ENCODE measurements at regions not wholly inside any gene's neighbourhood (a gene's known extent, or its start where the extent isn't known, plus 50 kb on each side); places are given as distances from the start of the nearest gene placed in this dataset.

DNA sequence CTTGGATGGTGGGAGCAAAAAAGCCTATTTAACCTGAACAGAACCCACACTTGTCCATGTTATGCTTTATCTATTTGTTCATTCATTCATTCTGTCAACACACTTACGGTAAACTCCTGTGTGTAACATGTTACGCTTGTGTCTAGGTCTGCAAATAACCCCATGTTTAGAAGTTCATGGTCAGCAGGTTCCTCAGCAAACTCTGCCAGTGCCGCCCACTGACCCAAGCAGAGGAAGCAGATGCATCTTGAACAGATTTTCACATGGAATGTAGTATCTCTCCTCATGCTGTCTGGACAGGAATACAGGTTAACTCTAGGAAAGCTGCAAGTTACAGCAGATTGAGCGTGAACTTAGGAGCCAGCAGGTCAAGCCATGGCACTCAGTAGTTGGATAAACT, 213.7 kb upstream of the COPS8 start:
- peaks cover 2% of the 10 kb centered on the region for H3K4me1 ChIP-seq (ENCODE audit: insufficient read depth, low read length)
- Mint-ChIP-seq H3K27ac (no peak overlapping the region), H3K27me3 (peaks cover 4% of the 10 kb centered on the region), H3K4me3 (no peak overlapping the region), H3K9me3 (no peaks in the 10 kb centered on the region), H3K36me3 (ENCODE audit: low read depth) (no peaks in the 10 kb centered on the region), H3K4me1 (ENCODE audit: low read depth) (peaks cover 7% of the 10 kb centered on the region)
- POLR2A ChIA-PET: no interaction called here
- TF ChIP-seq CTCF (IDR thresholded peaks at IDR 0.05): no peak
- intact Hi-C loops (cut with DNase I, micrococcal nuclease): no loop called here
- H3K9me3 ChIP-seq (ENCODE audit: control insufficient read depth in 1 of 2, insufficient read depth in 1 of 2, low read length in 2 of 2): no peaks in the 10 kb centered on the region
- CTCF ChIA-PET: no interaction called here
- no peaks in the 10 kb centered on the region for H3K27me3 ChIP-seq (ENCODE audit: control insufficient read depth in 1 of 2, insufficient read depth in 2 of 2, low read length in 2 of 2)
- H3K27ac ChIP-seq (ENCODE audit: low read depth in 1 of 2, low read length in 2 of 2): no peak overlapping the region
- peak in 1 of 14 experiments; percentile 7 for DNase-seq
- H3K4me3 ChIP-seq (ENCODE audit: low read length): no peak overlapping the region
- H3K36me3 ChIP-seq (ENCODE audit: insufficient read depth, low read length): no peaks in the 10 kb centered on the region
- ATAC-seq (ENCODE audit: poor library complexity): no peak

DNA sequence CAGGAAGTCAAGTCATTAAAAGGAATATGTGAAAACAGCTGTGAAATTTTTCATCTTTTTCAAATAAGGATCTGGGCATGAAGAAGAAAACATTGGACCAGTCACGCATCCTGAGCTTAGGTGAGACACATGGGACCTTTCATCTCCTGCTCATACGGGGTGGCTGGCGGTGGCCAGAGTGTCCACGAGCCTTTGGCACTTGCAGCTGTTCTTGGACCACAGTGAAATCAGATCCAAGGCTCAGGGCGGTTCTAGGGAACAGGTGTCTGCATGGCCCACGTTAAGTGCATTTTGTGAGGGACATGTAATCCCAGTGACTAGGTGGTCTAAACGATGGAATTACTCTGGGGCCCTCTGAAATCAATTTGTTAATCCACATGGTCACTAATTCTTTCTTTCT, 212.7 kb upstream of the COPS8 start:
- ATAC-seq (ENCODE audit: poor library complexity): no peak
- Histone ChIP-seq H3K27me3 (ENCODE audit: control insufficient read depth in 1 of 2, insufficient read depth in 2 of 2, low read length in 2 of 2) (no peaks in the 10 kb centered on the region), H3K27ac (ENCODE audit: low read depth in 1 of 2, low read length in 2 of 2) (no peak overlapping the region), H3K4me1 (ENCODE audit: insufficient read depth, low read length) (peaks cover 2% of the 10 kb centered on the region), H3K4me3 (ENCODE audit: low read length) (no peak overlapping the region), H3K9me3 (ENCODE audit: control insufficient read depth in 1 of 2, insufficient read depth in 1 of 2, low read length in 2 of 2) (no peaks in the 10 kb centered on the region), H3K36me3 (ENCODE audit: insufficient read depth, low read length) (no peaks in the 10 kb centered on the region)
- CTCF ChIA-PET: no interaction called here
- no peak overlapping the region for H3K4me3 Mint-ChIP-seq
- H3K36me3 Mint-ChIP-seq (ENCODE audit: low read depth): no peaks in the 10 kb centered on the region
- no peak for DNase-seq
- no peaks in the 10 kb centered on the region for H3K9me3 Mint-ChIP-seq
- H3K27ac Mint-ChIP-seq: no peak overlapping the region
- no peak for TF ChIP-seq CTCF (IDR thresholded peaks at IDR 0.05)
- intact Hi-C loops (cut with DNase I, micrococcal nuclease): no loop called here
- H3K4me1 Mint-ChIP-seq (ENCODE audit: low read depth): peaks cover 7% of the 10 kb centered on the region
- H3K27me3 Mint-ChIP-seq: peaks cover 4% of the 10 kb centered on the region
- POLR2A ChIA-PET: no interaction called here

GRCh38 chr2:236873636-236874035, 212.1 kb upstream of the COPS8 start:
- Mint-ChIP-seq H3K4me3 (no peak overlapping the region), H3K9me3 (no peaks in the 10 kb centered on the region), H3K36me3 (ENCODE audit: low read depth) (no peaks in the 10 kb centered on the region), H3K4me1 (ENCODE audit: low read depth) (peaks cover 7% of the 10 kb centered on the region), H3K27ac (no peak overlapping the region), H3K27me3 (peaks cover 4% of the 10 kb centered on the region)
- Histone ChIP-seq H3K4me3 (ENCODE audit: low read length) (no peak overlapping the region), H3K27me3 (ENCODE audit: control insufficient read depth in 1 of 2, insufficient read depth in 2 of 2, low read length in 2 of 2) (no peaks in the 10 kb centered on the region), H3K9me3 (ENCODE audit: control insufficient read depth in 1 of 2, insufficient read depth in 1 of 2, low read length in 2 of 2) (no peaks in the 10 kb centered on the region), H3K27ac (ENCODE audit: low read depth in 1 of 2, low read length in 2 of 2) (no peak overlapping the region), H3K36me3 (ENCODE audit: insufficient read depth, low read length) (no peaks in the 10 kb centered on the region), H3K4me1 (ENCODE audit: insufficient read depth, low read length) (peaks cover 2% of the 10 kb centered on the region)
- no peak for ATAC-seq (ENCODE audit: poor library complexity)
- intact Hi-C loops (cut with DNase I, micrococcal nuclease): no loop called here
- DNase-seq: no peak
- no peak for TF ChIP-seq CTCF (IDR thresholded peaks at IDR 0.05)
- POLR2A ChIA-PET: no interaction called here
- CTCF ChIA-PET: no interaction called here

Data from CD4-positive, alpha-beta T cell (primary cell).